CD1c-positive myeloid dendritic cell (primary cell): ENCODE measurements at regions not wholly inside any gene's neighbourhood (a gene's known extent, or its start where the extent isn't known, plus 50 kb on each side); places are given as distances from the start of the nearest gene placed in this dataset.
"Not testable (repeated sequence)": the region's sequence is repeated elsewhere in the genome, so short reads cannot be mapped to it uniquely, and the experiment has no call there.

Experiments
- DNase-seq: peaks from one replicate; pipeline ENCODE4 v3.0.0-alpha.2; 2016; ENCODE audit errors: extremely low spot score

GRCh38 chr5:10017786-10018185 is 231.9 kb downstream of the ATPSCKMT start:
- no peak for DNase-seq

GRCh38 chr5:10016559-10016958 is 233.1 kb downstream of the ATPSCKMT start:
- DNase-seq: not testable (repeated sequence)

GRCh38 chr5:10015681-10016080 is 234.0 kb downstream of the ATPSCKMT start:
- DNase-seq: not testable (repeated sequence)

- no peak for DNase-seq
Measured at GRCh38 chr5:10009802-10010201, 239.9 kb downstream of the ATPSCKMT start.

GRCh38 chr5:9987101-9987500 is 262.6 kb downstream of the ATPSCKMT start:
- no peak for DNase-seq

GRCh38 chr5:9977070-9977469 is 272.6 kb downstream of the ATPSCKMT start:
- no peak for DNase-seq

- no peak for DNase-seq
Measured at GRCh38 chr5:9976621-9977020, 273.1 kb downstream of the ATPSCKMT start.

- no peak for DNase-seq
Measured at GRCh38 chr5:9972059-9972458, 277.6 kb downstream of the ATPSCKMT start.

GRCh38 chr5:9971301-9971700 is 278.4 kb downstream of the ATPSCKMT start:
- DNase-seq: no peak

- no peak for DNase-seq
Measured at GRCh38 chr5:9958914-9959313, 290.8 kb downstream of the ATPSCKMT start.

- no peak for DNase-seq
Measured at GRCh38 chr5:9957214-9957613, 292.5 kb downstream of the ATPSCKMT start.

GRCh38 chr5:9956725-9957124 is 293.0 kb downstream of the ATPSCKMT start:
- DNase-seq: no peak

GRCh38 chr5:9955586-9955985 is 294.1 kb downstream of the ATPSCKMT start:
- DNase-seq: no peak

- DNase-seq: no peak
Measured at GRCh38 chr5:9954869-9955268, 294.8 kb downstream of the ATPSCKMT start.

- DNase-seq: no peak
Measured at GRCh38 chr5:9953691-9954090, 296.0 kb downstream of the ATPSCKMT start.

GRCh38 chr5:9951865-9952516 is 297.7 kb downstream of the ATPSCKMT start:
- no peak for DNase-seq

GRCh38 chr5:9947944-9948343 is 301.7 kb downstream of the ATPSCKMT start:
- no peak for DNase-seq

- DNase-seq: no peak
Measured at GRCh38 chr5:9947225-9947714, 302.4 kb downstream of the ATPSCKMT start.

GRCh38 chr5:9932770-9933169 is 302.6 kb upstream of the TAS2R1 start:
- no peak for DNase-seq

- DNase-seq: no peak
Measured at GRCh38 chr5:9930156-9930555, 300.0 kb upstream of the TAS2R1 start.

GRCh38 chr5:9928326-9928725 is 298.2 kb upstream of the TAS2R1 start:
- no peak for DNase-seq

GRCh38 chr5:9927521-9927997 is 297.4 kb upstream of the TAS2R1 start:
- DNase-seq: no peak

- no peak for DNase-seq
Measured at GRCh38 chr5:9927106-9927505, 297.0 kb upstream of the TAS2R1 start.

GRCh38 chr5:9924614-9925013 is 294.5 kb upstream of the TAS2R1 start:
- DNase-seq: no peak
